H1 (cell line): ENCODE measurements at regions not wholly inside any gene's neighbourhood (a gene's known extent, or its start where the extent isn't known, plus 50 kb on each side); places are given as distances from the start of the nearest gene placed in this dataset.

Experiments used
- CTCF ChIA-PET: fragments of 300-600 bp; sonication (Branson Sonifier 250); formaldehyde crosslinking; loops from one replicate; lab custom pipeline; 2021; ENCODE audit not compliant: partially characterized antibody; lab: Charles Lee
- POLR2A ChIA-PET: fragments of 300-600 bp; sonication (Branson Sonifier 250); formaldehyde crosslinking; loops from one replicate; lab custom pipeline; 2021; ENCODE audit warnings: inconsistent platforms; ENCODE audit not compliant: partially characterized antibody; lab: Charles Lee
- DNase-seq, 2 experiments: peaks; one replicate each; pipeline versions ENCODE4 v3.0.0 to v3.0.0-alpha.2; 2010 to 2022; ENCODE audit warnings: low spot score in 2 of 2, low read depth in 1 of 2, mixed read lengths in 1 of 2
- FAIRE-seq: peaks from 2 replicates; lab custom pipeline; 2011; peaks lifted over from hg19 to GRCh38; lab: Jason Lieb, UNC
- H2AFZ ChIP-seq: 2 replicates; pipeline ENCODE4 v1.8.1; 2012; ENCODE audit warnings: low read length, inconsistent platforms
- H2AK5ac ChIP-seq: 2 replicates; pipeline ENCODE4 v1.6.1; 2013; ENCODE audit warnings: low read depth, low read length
- H2BK120ac ChIP-seq: replicated peaks from 2 replicates; pipeline ENCODE3; 2013; ENCODE audit warnings: low read depth, low read length, inconsistent platforms
- H2BK12ac ChIP-seq: 2 replicates; pipeline ENCODE4 v1.6.1; 2013; ENCODE audit warnings: low read depth, low read length
- H2BK15ac ChIP-seq: 2 replicates; pipeline ENCODE4 v1.6.1; 2013; ENCODE audit warnings: low read length
- H2BK20ac ChIP-seq: 2 replicates; pipeline ENCODE4 v1.6.1; 2013; ENCODE audit warnings: low read length
- H2BK5ac ChIP-seq: 2 replicates; pipeline ENCODE4 v1.6.1; 2013; ENCODE audit warnings: low read depth, low read length
- H3K14ac ChIP-seq: 2 replicates; pipeline ENCODE4 v1.6.1; 2013; ENCODE audit warnings: inconsistent platforms; ENCODE audit not compliant: insufficient read length
- H3K18ac ChIP-seq: 2 replicates; pipeline ENCODE4 v1.6.1; 2013; ENCODE audit warnings: low read length; ENCODE audit errors: extremely low read depth
- H3K23ac ChIP-seq: 2 replicates; pipeline ENCODE4 v1.6.1; 2013; ENCODE audit warnings: inconsistent platforms; ENCODE audit not compliant: insufficient read length
- H3K23me2 ChIP-seq: 2 replicates; pipeline ENCODE4 v1.6.1; 2013; ENCODE audit warnings: low read depth, low read length
- H3K27ac ChIP-seq: 2 replicates; pipeline ENCODE4 v1.6.1; 2011; ENCODE audit warnings: low read depth, low read length, inconsistent platforms
- H3K27me3 ChIP-seq, 4 experiments: replicated peaks in 1 of 4; 1 replicate in 1 of 4; 2 replicates in 3 of 4; pipeline versions ENCODE4 v1.6.1 to v1.8.1; 2011 to 2013; ENCODE audit warnings: low read length in 3 of 4, mild to moderate bottlenecking in 3 of 4, inconsistent platforms in 2 of 4, mixed read lengths in 2 of 4, moderate library complexity in 1 of 4; ENCODE audit not compliant: control insufficient read depth in 3 of 4, insufficient read depth in 3 of 4; ENCODE audit errors: extremely low read depth in 1 of 4
- H3K36me3 ChIP-seq, 4 experiments: 2 replicates each; pipeline versions ENCODE4 v1.6.1 to v1.8.1; 2011 to 2013; ENCODE audit warnings: mild to moderate bottlenecking in 4 of 4, low read length in 3 of 4, moderate library complexity in 2 of 4, control low read depth in 1 of 4, inconsistent platforms in 1 of 4; ENCODE audit not compliant: insufficient read depth in 4 of 4, control insufficient read depth in 2 of 4
- H3K4ac ChIP-seq: replicated peaks from 2 replicates; pipeline ENCODE3; 2013; ENCODE audit warnings: low read length, low read depth, mixed read lengths, inconsistent platforms; ENCODE audit not compliant: insufficient read length
- H3K4me1 ChIP-seq, 4 experiments: replicated peaks in 1 of 4; 1 replicate in 1 of 4; 2 replicates in 3 of 4; pipeline versions ENCODE4 v1.6.1 to v1.8.1; 2011 to 2013; ENCODE audit warnings: low read length in 3 of 4, inconsistent platforms in 2 of 4, mixed read lengths in 1 of 4; ENCODE audit not compliant: insufficient read depth in 4 of 4, control insufficient read depth in 3 of 4
- H3K4me2 ChIP-seq, 2 experiments: 2 replicates each; pipeline versions ENCODE4 v1.6.1 to v1.8.1; 2011 to 2013; ENCODE audit warnings: low read depth in 2 of 2, low read length in 2 of 2, control low read depth in 1 of 2, inconsistent platforms in 1 of 2, mild to moderate bottlenecking in 1 of 2; ENCODE audit not compliant: insufficient read depth in 1 of 2
- H3K4me3 ChIP-seq, 4 experiments: fragments of 200-600, 300-600 bp in 1 of 4; sonication (generic), shearing (Covaris generic), sonication (Bioruptor Twin) in 1 of 4; 2 replicates each; pipeline versions ENCODE4 v1.5.1 to v1.8.1; 2011 to 2016; ENCODE audit warnings: low read length in 4 of 4, low read depth in 3 of 4, control low read depth in 2 of 4, inconsistent platforms in 2 of 4, mild to moderate bottlenecking in 2 of 4, mixed read lengths in 1 of 4, moderate library complexity in 1 of 4; ENCODE audit not compliant: insufficient read depth in 2 of 4; ENCODE audit errors: extremely low read depth in 1 of 4
- H3K56ac ChIP-seq: replicated peaks from 2 replicates; pipeline ENCODE3; 2013; ENCODE audit warnings: low read depth, mild to moderate bottlenecking, mixed read lengths, low read length, inconsistent platforms; ENCODE audit not compliant: insufficient read length
- H3K79me1 ChIP-seq: 2 replicates; pipeline ENCODE4 v1.6.1; 2013; ENCODE audit warnings: low read depth, low read length, control low read depth
- H3K79me2 ChIP-seq, 2 experiments: 2 replicates each; pipeline versions ENCODE4 v1.6.1 to v1.8.1; 2012 to 2013; ENCODE audit warnings: low read length in 2 of 2, mild to moderate bottlenecking in 2 of 2, inconsistent platforms in 1 of 2; ENCODE audit not compliant: insufficient read depth in 2 of 2, control insufficient read depth in 1 of 2
- H3K9ac ChIP-seq, 4 experiments: replicated peaks in 1 of 4; 1 replicate in 1 of 4; 2 replicates in 3 of 4; pipeline versions ENCODE4 v1.6.1 to v1.8.1; 2011 to 2013; ENCODE audit warnings: low read depth in 3 of 4, low read length in 3 of 4, control low read depth in 2 of 4, mild to moderate bottlenecking in 2 of 4, moderate library complexity in 2 of 4, inconsistent platforms in 1 of 4; ENCODE audit errors: extremely low read depth in 1 of 4
- H3K9me3 ChIP-seq, 2 experiments: 2 replicates each; pipeline versions ENCODE4 v1.6.1 to v1.8.1; 2012 to 2013; ENCODE audit warnings: mild to moderate bottlenecking in 2 of 2, moderate library complexity in 2 of 2, control low read depth in 1 of 2, inconsistent platforms in 1 of 2, low read depth in 1 of 2, low read length in 1 of 2, mixed read lengths in 1 of 2; ENCODE audit not compliant: insufficient read depth in 2 of 2
- H4K20me1 ChIP-seq, 2 experiments: replicated peaks in 1 of 2; 2 replicates each; pipeline versions ENCODE3 to v1.8.1; 2011 to 2013; ENCODE audit warnings: inconsistent platforms in 2 of 2, low read length in 2 of 2, mild to moderate bottlenecking in 1 of 2; ENCODE audit not compliant: insufficient read depth in 2 of 2, control insufficient read depth in 1 of 2
- H4K5ac ChIP-seq: 2 replicates; pipeline ENCODE4 v1.6.1; 2013; ENCODE audit warnings: low read length, low read depth, mixed read lengths, inconsistent platforms; ENCODE audit not compliant: insufficient read length
- H4K8ac ChIP-seq: 2 replicates; pipeline ENCODE4 v1.8.0; 2013; ENCODE audit warnings: mild to moderate bottlenecking, moderate library complexity, low read length, inconsistent platforms; ENCODE audit not compliant: insufficient read depth; ENCODE audit errors: extremely low read depth
- H4K91ac ChIP-seq: replicated peaks from 2 replicates; pipeline ENCODE3; 2013; ENCODE audit warnings: low read length, mixed read lengths, inconsistent platforms; ENCODE audit not compliant: insufficient read length
- CHD2 ChIP-seq: IDR thresholded peaks from 2 replicates; pipeline ENCODE4 v1.6.1; 2012; ENCODE audit warnings: low read length, improper control_type of control experiment
- KDM5A ChIP-seq: fragments of 200-600 bp; IDR thresholded peaks from 2 replicates; pipeline ENCODE4 v1.7.1; 2012; ENCODE audit warnings: mild to moderate bottlenecking, low read length, inconsistent platforms, mixed read lengths
- NANOG ChIP-seq: IDR thresholded peaks from 2 replicates; pipeline ENCODE4 v1.6.1; 2011; ENCODE audit warnings: low read length, low read depth, mild to moderate bottlenecking, inconsistent platforms; ENCODE audit not compliant: insufficient read depth, poor library complexity, severe bottlenecking
- PHF8 ChIP-seq: fragments of 200-600 bp; sonication (generic); conservative IDR thresholded peaks from 2 replicates; pipeline ENCODE4 v1.7.1; 2012; ENCODE audit warnings: low read depth, mild to moderate bottlenecking, inconsistent platforms, low read length, moderate library complexity
- POLR2A ChIP-seq, 2 experiments: IDR thresholded peaks; 1 replicate in 1 of 2; 2 replicates in 1 of 2; pipeline ENCODE4 v1.6.1; 2011; ENCODE audit warnings: low read depth in 2 of 2, low read length in 2 of 2, mild to moderate bottlenecking in 2 of 2; ENCODE audit errors: control extremely low read depth in 1 of 2
- RAD21 ChIP-seq, 2 experiments: IDR thresholded peaks in 1 of 2; conservative IDR thresholded peaks in 1 of 2; 2 replicates each; pipeline ENCODE4 v1.6.1; 2011; ENCODE audit warnings: low read depth in 2 of 2, low read length in 2 of 2, improper control_type of control experiment in 1 of 2, inconsistent platforms in 1 of 2, mild to moderate bottlenecking in 1 of 2, moderate library complexity in 1 of 2
- RBBP5 ChIP-seq: IDR thresholded peaks from 2 replicates; pipeline ENCODE4 v1.7.1; 2012; ENCODE audit warnings: low read depth, mild to moderate bottlenecking, inconsistent platforms, low read length, moderate library complexity, borderline replicate concordance
- SIN3A ChIP-seq, 2 experiments: IDR thresholded peaks in 1 of 2; conservative IDR thresholded peaks in 1 of 2; 2 replicates each; pipeline ENCODE4 v1.6.1; 2011 to 2012; ENCODE audit warnings: low read length in 2 of 2, improper control_type of control experiment in 1 of 2, low read depth in 1 of 2, mild to moderate bottlenecking in 1 of 2
- SIX5 ChIP-seq: IDR thresholded peaks from 2 replicates; pipeline ENCODE4 v1.6.1; 2011; ENCODE audit warnings: mild to moderate bottlenecking, low read depth, low read length
- TAF1 ChIP-seq: IDR thresholded peaks from 2 replicates; pipeline ENCODE4 v1.6.1; 2011; ENCODE audit warnings: mild to moderate bottlenecking, low read depth, low read length
- TEAD4 ChIP-seq: IDR thresholded peaks from 2 replicates; pipeline ENCODE4 v1.6.1; 2012; ENCODE audit warnings: low read depth, low read length, inconsistent platforms, mixed read lengths
- YY1 ChIP-seq: IDR thresholded peaks from 2 replicates; pipeline ENCODE4 v1.6.1; 2011; ENCODE audit warnings: low read depth, mild to moderate bottlenecking, low read length
- WGBS, 2 experiments: shearing (Covaris generic) in 1 of 2; methylation state at CpG; one replicate each; pipeline versions ENCODE4 v1.1.6 to v1.1.7; 2013 to 2015; ENCODE audit warnings: low lambda C conversion rate in 2 of 2, mixed read lengths in 2 of 2, inconsistent platforms in 1 of 2, low coverage in 1 of 2, missing lambda C conversion rate in 1 of 2; ENCODE audit not compliant: insufficient replicate concordance in 2 of 2, insufficient coverage in 1 of 2, insufficient read length in 1 of 2; ENCODE audit errors: extremely low coverage in 1 of 2, missing lambda C conversion rate in 1 of 2; 5-methylcytosine and 5-hydroxymethylcytosine counted together
- TF ChIP-seq, protein P1 (sequence below): IDR thresholded peaks from 2 replicates; pipeline ENCODE4 v1.6.1; 2012; ENCODE audit warnings: inconsistent platforms

DNA sequence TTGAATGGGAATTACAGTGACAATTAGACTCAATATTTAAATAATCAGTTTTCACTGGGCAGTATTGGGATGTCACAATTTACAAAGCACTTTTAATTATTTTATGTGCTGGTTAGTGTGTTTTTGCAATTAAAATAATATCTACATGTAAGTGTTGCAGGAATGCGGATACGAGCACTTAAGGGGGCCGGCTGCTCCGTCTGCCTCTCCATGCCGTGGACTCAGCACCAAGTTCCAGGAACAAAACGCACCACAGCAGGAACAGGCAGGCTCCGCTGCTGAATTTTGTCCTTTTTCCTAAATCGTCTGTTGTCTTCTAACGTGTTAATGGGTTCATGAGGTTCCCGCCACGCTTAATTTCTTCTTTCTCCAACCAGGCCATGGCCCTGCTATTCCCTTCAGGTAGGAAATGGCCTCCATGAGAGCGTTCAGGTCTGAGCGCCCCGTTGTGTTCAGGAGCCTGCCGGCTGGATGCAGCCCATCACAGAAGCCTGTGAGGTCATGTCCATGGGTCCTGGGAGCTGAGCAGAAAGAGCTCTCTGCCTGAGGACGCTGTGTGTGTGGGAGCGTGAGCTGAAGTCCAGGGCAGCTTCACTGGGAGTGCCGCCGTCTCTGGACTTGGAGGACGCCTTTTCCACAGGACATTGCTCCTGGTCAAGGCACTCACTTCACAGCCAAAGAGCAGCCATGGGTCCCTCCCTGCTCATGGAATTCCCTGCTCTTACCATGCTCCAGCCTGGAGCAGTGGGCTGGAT is 730.3 kb downstream of the BRD1 start:
- Histone ChIP-seq H2BK15ac (no peak overlapping the region), H3K4me3 (no peak overlapping the region), H3K79me2 (no peaks in the 10 kb centered on the region), H3K36me3 (no peaks in the 10 kb centered on the region; a peak in 1 of 8 replicates), H3K27me3 (no peaks in the 10 kb centered on the region), H3K9ac (no peak overlapping the region), H3K14ac (no peak overlapping the region), H3K18ac (no peak overlapping the region), H3K4me1 (no peaks in the 10 kb centered on the region), H3K4ac (no peak overlapping the region), H3K23ac (no peak overlapping the region), H3K9me3 (no peaks in the 10 kb centered on the region), H2BK5ac (no peak overlapping the region), H3K23me2 (peaks cover 3% of the 10 kb centered on the region; the same call in 1 of the 2 replicates), H2AK5ac (no peak overlapping the region), H3K79me1 (no peaks in the 10 kb centered on the region), H3K4me2 (no peak overlapping the region), H2BK120ac (no peak overlapping the region), H4K8ac (no peak overlapping the region), H3K56ac (no peak overlapping the region), H4K5ac (no peak overlapping the region), H3K27ac (no peak overlapping the region), H2BK12ac (no peak overlapping the region), H2AFZ (no peak overlapping the region), H4K91ac (no peak overlapping the region), H2BK20ac (no peak overlapping the region), H4K20me1 (peaks cover 0 to 4% of the 10 kb centered on the region in 2 experiments)
- no peak for FAIRE-seq
- ChIA-PET POLR2A (no interaction called here), CTCF (no interaction called here)
- DNase-seq, result no peak
- WGBS, 2 experiments, result 94% methylated on average over 20 of the region's 20 CpGs; no CpG with 5 or more reads in 1 of the 2 experiments
- TF ChIP-seq TAF1 (no peak), NANOG (no peak), YY1 (no peak), CHD2 (no peak), TEAD4 (no peak), RBBP5 (no peak), PHF8 (no peak), SIX5 (no peak), POLR2A (IDR thresholded peaks at IDR 0.05; ENCODE audit: control extremely low read depth in 1 of 2, low read depth in 2 of 2, low read length in 2 of 2) (no peak), SIN3A (conservative IDR thresholded peaks at IDR 0.05 in 1 of 2, IDR thresholded peaks at IDR 0.05 in 1 of 2; ENCODE audit: low read depth in 1 of 2, low read length in 2 of 2) (no peak), KDM5A (no peak), RAD21 (IDR thresholded peaks at IDR 0.05 in 1 of 2, conservative IDR thresholded peaks at IDR 0.05 in 1 of 2; ENCODE audit: low read depth in 2 of 2, low read length in 2 of 2) (no peak)
- TF ChIP-seq, protein P1, sequence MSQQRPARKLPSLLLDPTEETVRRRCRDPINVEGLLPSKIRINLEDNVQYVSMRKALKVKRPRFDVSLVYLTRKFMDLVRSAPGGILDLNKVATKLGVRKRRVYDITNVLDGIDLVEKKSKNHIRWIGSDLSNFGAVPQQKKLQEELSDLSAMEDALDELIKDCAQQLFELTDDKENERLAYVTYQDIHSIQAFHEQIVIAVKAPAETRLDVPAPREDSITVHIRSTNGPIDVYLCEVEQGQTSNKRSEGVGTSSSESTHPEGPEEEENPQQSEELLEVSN, result no peak
